Lower leg skin (tissue), 3 donors: ENCODE measurements at regions not wholly inside any gene's neighbourhood (a gene's known extent, or its start where the extent isn't known, plus 50 kb on each side); places are given as distances from the start of the nearest gene placed in this dataset.

ENCODE experiments used
- CTCF ChIP-seq, 3 donors: fragments of 450-650 bp; IDR thresholded peaks; one replicate each; pipeline ENCODE4 v1.5.1; 2016; ENCODE audit warnings: antibody characterized with exemption in 3 of 3, mild to moderate bottlenecking in 3 of 3, moderate library complexity in 2 of 3
- POLR2A ChIP-seq, 2 donors: fragments of 450-650 bp; IDR thresholded peaks; one replicate each; pipeline ENCODE4 v1.6.1; 2016 to 2017; ENCODE audit warnings: antibody characterized with exemption in 2 of 2, mild to moderate bottlenecking in 1 of 2, moderate library complexity in 1 of 2

- TF ChIP-seq CTCF (IDR thresholded peaks at IDR 0.05) (no peak), POLR2A (IDR thresholded peaks at IDR 0.05) (no peak)
These were observed 232.8 kb downstream of the GLRX3 start for GRCh38 chr10:130368761-130369560.
